ENCODE measurements at regions not wholly inside any gene's neighbourhood (a gene's known extent, or its start where the extent isn't known, plus 50 kb on each side); places are given as distances from the start of the nearest gene placed in this dataset.

DNA sequence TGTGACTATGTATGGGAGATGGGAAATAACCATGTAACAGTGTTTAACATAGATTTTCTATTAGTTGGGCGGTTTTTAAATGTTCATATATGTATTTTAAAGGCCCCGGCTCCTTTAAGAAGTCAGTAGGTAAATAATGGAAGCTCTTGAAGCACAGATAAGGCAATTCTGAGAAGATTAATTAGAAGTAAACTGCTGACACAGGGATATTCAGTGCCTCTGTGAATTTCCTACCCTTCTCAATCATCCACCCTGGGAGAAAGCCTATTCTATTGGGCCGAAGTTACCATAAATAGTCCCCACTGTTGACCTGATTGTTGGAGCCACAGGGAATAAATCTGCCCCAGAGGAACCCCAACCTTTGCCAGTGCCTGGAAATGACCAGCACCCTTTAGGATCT lies 56.8 kb upstream of the SIX3 start:
- ChIA-PET POLR2A (no interaction called here), CTCF (no interaction called here)
- no peaks in the 10 kb centered on the region for H3K9me3 Mint-ChIP-seq
- ATAC-seq (ENCODE audit: poor library complexity) (no peak), DNase-seq (no peak)
- H3K27me3 ChIP-seq (ENCODE audit: control insufficient read depth in 1 of 2, insufficient read depth in 2 of 2, low read length in 2 of 2): peaks cover 11 to 28% of the 10 kb centered on the region in 2 experiments
- no peak overlapping the region for H3K4me3 Mint-ChIP-seq
- H3K27ac ChIP-seq (ENCODE audit: low read depth in 1 of 2, low read length in 2 of 2): no peak overlapping the region
- H3K4me1 ChIP-seq (ENCODE audit: insufficient read depth, low read length): no peaks in the 10 kb centered on the region
- no peaks in the 10 kb centered on the region for H3K4me1 Mint-ChIP-seq (ENCODE audit: low read depth)
- TF ChIP-seq, protein P1, sequence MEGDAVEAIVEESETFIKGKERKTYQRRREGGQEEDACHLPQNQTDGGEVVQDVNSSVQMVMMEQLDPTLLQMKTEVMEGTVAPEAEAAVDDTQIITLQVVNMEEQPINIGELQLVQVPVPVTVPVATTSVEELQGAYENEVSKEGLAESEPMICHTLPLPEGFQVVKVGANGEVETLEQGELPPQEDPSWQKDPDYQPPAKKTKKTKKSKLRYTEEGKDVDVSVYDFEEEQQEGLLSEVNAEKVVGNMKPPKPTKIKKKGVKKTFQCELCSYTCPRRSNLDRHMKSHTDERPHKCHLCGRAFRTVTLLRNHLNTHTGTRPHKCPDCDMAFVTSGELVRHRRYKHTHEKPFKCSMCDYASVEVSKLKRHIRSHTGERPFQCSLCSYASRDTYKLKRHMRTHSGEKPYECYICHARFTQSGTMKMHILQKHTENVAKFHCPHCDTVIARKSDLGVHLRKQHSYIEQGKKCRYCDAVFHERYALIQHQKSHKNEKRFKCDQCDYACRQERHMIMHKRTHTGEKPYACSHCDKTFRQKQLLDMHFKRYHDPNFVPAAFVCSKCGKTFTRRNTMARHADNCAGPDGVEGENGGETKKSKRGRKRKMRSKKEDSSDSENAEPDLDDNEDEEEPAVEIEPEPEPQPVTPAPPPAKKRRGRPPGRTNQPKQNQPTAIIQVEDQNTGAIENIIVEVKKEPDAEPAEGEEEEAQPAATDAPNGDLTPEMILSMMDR (IDR thresholded peaks at IDR 0.05): no peak
- no peaks in the 10 kb centered on the region for H3K36me3 ChIP-seq (ENCODE audit: insufficient read depth, low read length)
- intact Hi-C loops (cut with DNase I, micrococcal nuclease): no loop called here
- H3K4me3 ChIP-seq (ENCODE audit: low read length): no peak overlapping the region
- peaks cover 0 to 3% of the 10 kb centered on the region in 2 experiments for H3K9me3 ChIP-seq (ENCODE audit: control insufficient read depth in 1 of 2, insufficient read depth in 1 of 2, low read length in 2 of 2)
- no peaks in the 10 kb centered on the region for H3K36me3 Mint-ChIP-seq (ENCODE audit: low read depth)
- H3K27me3 Mint-ChIP-seq: peaks cover 29% of the 10 kb centered on the region
- H3K27ac Mint-ChIP-seq: no peak overlapping the region

DNA sequence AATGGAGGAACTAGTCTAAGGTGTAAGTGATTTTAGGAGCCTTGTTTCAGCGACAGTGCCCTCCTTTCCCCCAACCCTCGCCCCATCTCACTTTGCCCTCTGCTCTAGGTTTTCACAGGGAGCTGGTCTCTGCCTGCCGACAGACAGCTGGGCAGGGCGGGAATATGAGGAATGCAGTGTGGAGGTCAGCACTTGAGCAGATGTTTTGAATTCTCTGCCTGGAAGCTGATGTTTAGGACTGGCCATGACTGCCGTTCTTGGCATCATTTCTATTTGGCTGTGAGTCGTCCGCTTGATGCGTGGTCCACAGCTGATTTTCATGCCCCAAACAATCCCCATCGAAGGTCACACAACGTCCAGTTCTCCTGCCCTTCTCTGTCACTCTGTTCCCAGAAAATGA lies 55.1 kb upstream of the SIX3 start:
- DNase-seq (no peak), ATAC-seq (ENCODE audit: poor library complexity) (no peak)
- Histone ChIP-seq H3K9me3 (ENCODE audit: control insufficient read depth in 1 of 2, insufficient read depth in 1 of 2, low read length in 2 of 2) (peaks cover 0 to 3% of the 10 kb centered on the region in 2 experiments), H3K4me3 (ENCODE audit: low read length) (no peak overlapping the region), H3K27ac (ENCODE audit: low read depth in 1 of 2, low read length in 2 of 2) (no peak overlapping the region), H3K27me3 (ENCODE audit: control insufficient read depth in 1 of 2, insufficient read depth in 2 of 2, low read length in 2 of 2) (peaks cover 8 to 26% of the 10 kb centered on the region in 2 experiments), H3K36me3 (ENCODE audit: insufficient read depth, low read length) (no peaks in the 10 kb centered on the region), H3K4me1 (ENCODE audit: insufficient read depth, low read length) (no peaks in the 10 kb centered on the region)
- Mint-ChIP-seq H3K9me3 (no peaks in the 10 kb centered on the region), H3K27me3 (peaks cover 32% of the 10 kb centered on the region), H3K27ac (no peak overlapping the region), H3K4me3 (no peak overlapping the region), H3K36me3 (ENCODE audit: low read depth) (no peaks in the 10 kb centered on the region), H3K4me1 (ENCODE audit: low read depth) (no peaks in the 10 kb centered on the region)
- ChIA-PET CTCF (no interaction called here), POLR2A (no interaction called here)
- intact Hi-C loops (cut with DNase I, micrococcal nuclease): no loop called here
- TF ChIP-seq, protein P1 (IDR thresholded peaks at IDR 0.05): no peak

DNA sequence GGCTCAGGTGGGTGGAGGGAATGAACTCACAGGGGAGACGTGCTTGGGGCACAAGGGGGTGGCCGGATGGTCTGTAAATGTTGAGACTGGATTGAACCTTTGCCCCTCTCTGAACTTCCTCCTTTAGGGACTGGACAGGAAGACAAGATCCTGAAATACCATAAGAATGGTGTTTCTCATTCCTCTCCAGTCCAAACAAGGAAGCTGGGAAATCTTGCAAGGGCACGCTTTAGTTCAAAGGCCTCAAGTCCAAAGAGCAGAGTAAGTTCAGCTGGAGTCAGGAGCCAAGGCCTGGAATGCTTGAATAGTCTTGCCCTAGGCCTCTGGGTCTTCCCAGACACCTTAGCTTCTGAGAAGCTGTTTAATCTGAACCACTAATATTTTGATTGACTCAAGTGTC lies 52.4 kb upstream of the SIX3 start:
- TF ChIP-seq, protein P1 (IDR thresholded peaks at IDR 0.05): no peak
- Mint-ChIP-seq H3K9me3 (peaks cover 3% of the 10 kb centered on the region), H3K36me3 (ENCODE audit: low read depth) (no peaks in the 10 kb centered on the region), H3K4me3 (no peak overlapping the region), H3K27me3 (peaks cover 35% of the 10 kb centered on the region), H3K27ac (no peak overlapping the region), H3K4me1 (ENCODE audit: low read depth) (no peaks in the 10 kb centered on the region)
- peaks cover 9 to 24% of the 10 kb centered on the region in 2 experiments for H3K27me3 ChIP-seq (ENCODE audit: control insufficient read depth in 1 of 2, insufficient read depth in 2 of 2, low read length in 2 of 2)
- H3K4me1 ChIP-seq (ENCODE audit: insufficient read depth, low read length): no peaks in the 10 kb centered on the region
- H3K9me3 ChIP-seq (ENCODE audit: control insufficient read depth in 1 of 2, insufficient read depth in 1 of 2, low read length in 2 of 2): peaks cover 0 to 7% of the 10 kb centered on the region in 2 experiments
- intact Hi-C loops (cut with DNase I, micrococcal nuclease): no loop called here
- H3K36me3 ChIP-seq (ENCODE audit: insufficient read depth, low read length): no peaks in the 10 kb centered on the region
- no peak overlapping the region for H3K4me3 ChIP-seq (ENCODE audit: low read length)
- ChIA-PET POLR2A (no interaction called here), CTCF (no interaction called here)
- ATAC-seq (ENCODE audit: poor library complexity) (no peak), DNase-seq (no peak)
- no peak overlapping the region for H3K27ac ChIP-seq (ENCODE audit: low read depth in 1 of 2, low read length in 2 of 2)

Measured in CD4-positive, alpha-beta T cell (primary cell).